ENCODE measurements at regions not wholly inside any gene's neighbourhood (a gene's known extent, or its start where the extent isn't known, plus 50 kb on each side); places are given as distances from the start of the nearest gene placed in this dataset.
"Not testable (repeated sequence)": the region's sequence is repeated elsewhere in the genome, so short reads cannot be mapped to it uniquely, and the experiment has no call there.

DNA sequence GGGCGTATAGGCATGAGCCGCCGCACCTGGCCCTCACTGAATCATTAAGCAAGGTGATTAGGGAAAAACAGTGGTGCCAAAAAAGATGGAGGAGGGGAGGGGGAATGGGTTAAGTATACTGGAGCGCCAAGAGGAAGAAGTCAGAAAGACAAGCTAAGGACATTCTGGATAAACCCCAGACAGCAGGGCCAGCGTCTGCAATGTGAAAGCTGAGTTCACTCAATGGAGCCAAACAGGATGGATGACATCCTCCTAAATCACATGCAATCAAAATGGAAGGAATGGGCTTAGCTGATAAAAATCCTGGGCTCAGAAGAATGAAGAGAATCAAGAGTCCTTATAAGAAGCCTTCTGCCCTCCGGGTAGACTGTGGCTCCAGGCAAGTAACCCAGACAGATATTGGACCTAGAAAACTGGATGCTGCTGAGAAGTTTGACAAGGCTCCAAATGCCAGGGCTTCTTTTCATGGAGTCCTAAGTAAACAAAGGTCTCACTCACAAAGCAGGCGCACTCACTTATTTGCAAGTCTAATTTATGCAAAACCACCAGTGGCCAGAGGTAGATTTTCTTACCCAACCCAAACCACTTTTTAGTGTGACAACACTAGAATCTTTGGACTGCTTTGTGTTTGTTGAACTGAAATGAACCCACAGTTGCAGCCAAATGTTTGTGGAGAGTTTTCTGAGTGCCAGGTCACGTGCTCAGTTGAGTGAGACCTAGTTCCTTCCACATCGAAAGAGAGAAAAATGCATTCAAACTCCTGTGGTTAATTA is 519.1 kb upstream of the AUTS2 start:
- H3K27me3 ChIP-seq (ENCODE audit: insufficient read depth, low read length): no peaks in the 10 kb centered on the region
- H3K36me3 ChIP-seq (ENCODE audit: insufficient read depth, low read length): no peaks in the 10 kb centered on the region
- no peaks in the 10 kb centered on the region for H3K9me3 ChIP-seq (ENCODE audit: low read length)
- H3K4me1 ChIP-seq (ENCODE audit: insufficient read depth, low read length): no peaks in the 10 kb centered on the region
- no peak overlapping the region for H3K4me3 ChIP-seq (ENCODE audit: low read length)
- no peak overlapping the region for H2AFZ ChIP-seq (ENCODE audit: low read depth, low read length)

DNA sequence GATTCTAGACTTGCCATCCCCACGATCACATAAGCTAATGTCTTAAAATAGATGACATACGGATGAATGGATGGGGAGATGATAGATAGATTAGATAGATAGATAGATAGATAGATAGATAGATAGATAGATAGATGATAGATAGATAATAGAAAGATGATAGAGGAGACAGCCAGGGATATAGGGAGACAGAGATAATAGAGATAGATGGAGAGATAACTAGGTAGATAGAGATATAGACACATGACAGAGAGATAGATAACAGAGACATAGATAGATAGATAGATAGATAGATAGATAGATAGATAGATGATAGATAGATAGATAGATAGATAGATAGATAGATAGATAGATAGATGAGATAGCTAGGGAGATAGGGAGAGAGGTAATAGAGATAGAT is 511.0 kb upstream of the AUTS2 start:
- not testable (repeated sequence) for H3K9me3 ChIP-seq (ENCODE audit: low read length); H3K27me3 ChIP-seq (ENCODE audit: insufficient read depth, low read length); H3K36me3 ChIP-seq (ENCODE audit: insufficient read depth, low read length); H3K4me1 ChIP-seq (ENCODE audit: insufficient read depth, low read length); H2AFZ ChIP-seq (ENCODE audit: low read depth, low read length); H3K4me3 ChIP-seq (ENCODE audit: low read length)

DNA sequence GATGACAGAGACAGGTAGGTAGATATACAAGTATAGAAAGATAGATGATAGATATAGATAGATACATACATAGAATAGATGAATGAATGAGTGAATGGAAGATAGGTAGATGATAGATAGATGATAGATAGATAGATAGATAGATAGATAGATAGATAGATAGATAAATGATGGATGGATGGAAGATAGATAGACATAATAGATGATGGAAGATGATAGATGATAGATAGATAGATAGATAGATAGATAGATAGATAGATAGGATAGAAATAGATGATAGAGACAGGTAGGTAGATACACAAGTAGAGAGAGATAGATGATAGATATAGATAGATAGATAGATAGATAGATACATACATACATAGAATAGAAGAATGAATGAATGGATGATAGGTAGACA is 510.1 kb upstream of the AUTS2 start:
- Histone ChIP-seq H2AFZ (ENCODE audit: low read depth, low read length) (no peak overlapping the region), H3K27me3 (ENCODE audit: insufficient read depth, low read length) (no peaks in the 10 kb centered on the region), H3K36me3 (ENCODE audit: insufficient read depth, low read length) (no peaks in the 10 kb centered on the region), H3K4me3 (ENCODE audit: low read length) (no peak overlapping the region), H3K9me3 (ENCODE audit: low read length) (no peaks in the 10 kb centered on the region), H3K4me1 (ENCODE audit: insufficient read depth, low read length) (no peaks in the 10 kb centered on the region)

DNA sequence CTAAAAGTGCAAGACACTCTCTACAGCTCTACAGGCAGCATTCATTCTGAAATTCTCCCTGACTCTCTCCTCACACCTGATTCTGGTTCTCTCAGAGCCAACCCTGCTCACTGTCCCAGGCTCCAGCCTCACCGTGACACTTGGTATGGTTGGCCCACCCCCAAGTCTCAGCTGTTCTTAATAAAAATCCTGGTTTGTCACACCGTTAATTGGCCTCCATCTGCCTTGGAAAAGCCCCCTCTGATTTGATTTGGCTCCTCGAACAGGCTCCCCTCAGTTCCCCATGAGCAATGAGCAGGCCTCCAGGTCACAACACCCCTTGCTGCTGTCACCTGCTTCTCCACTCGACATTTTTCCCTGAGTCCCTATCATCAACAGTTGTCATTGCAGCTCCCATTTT is 507.3 kb upstream of the AUTS2 start:
- Histone ChIP-seq H2AFZ (ENCODE audit: low read depth, low read length) (no peak overlapping the region), H3K36me3 (ENCODE audit: insufficient read depth, low read length) (no peaks in the 10 kb centered on the region), H3K4me1 (ENCODE audit: insufficient read depth, low read length) (no peaks in the 10 kb centered on the region), H3K4me3 (ENCODE audit: low read length) (no peak overlapping the region), H3K27me3 (ENCODE audit: insufficient read depth, low read length) (no peaks in the 10 kb centered on the region), H3K9me3 (ENCODE audit: low read length) (peaks cover 4% of the 10 kb centered on the region)

DNA sequence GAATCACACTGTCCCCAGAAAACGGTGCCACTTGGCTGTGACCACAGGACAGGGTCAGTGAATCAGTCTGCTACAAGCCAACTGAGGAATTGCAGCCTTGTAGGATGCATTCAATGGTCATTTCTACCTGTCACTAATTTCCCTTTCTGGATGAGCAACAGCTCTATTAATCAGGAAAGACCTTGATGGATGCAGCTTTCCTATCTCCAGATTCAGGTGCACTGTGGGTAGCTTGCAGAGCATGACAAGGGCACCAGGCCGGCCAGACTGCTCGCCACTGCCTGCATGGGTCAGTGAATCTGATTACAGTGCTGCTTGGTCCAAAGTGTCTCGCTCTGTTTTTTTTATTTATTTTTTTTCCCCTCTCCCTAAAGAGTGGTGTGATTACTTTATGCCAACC is 506.8 kb upstream of the AUTS2 start:
- Histone ChIP-seq H3K4me1 (ENCODE audit: insufficient read depth, low read length) (no peaks in the 10 kb centered on the region), H3K27me3 (ENCODE audit: insufficient read depth, low read length) (no peaks in the 10 kb centered on the region), H3K36me3 (ENCODE audit: insufficient read depth, low read length) (no peaks in the 10 kb centered on the region), H3K4me3 (ENCODE audit: low read length) (no peak overlapping the region), H2AFZ (ENCODE audit: low read depth, low read length) (no peak overlapping the region), H3K9me3 (ENCODE audit: low read length) (peaks cover 4% of the 10 kb centered on the region)

DNA sequence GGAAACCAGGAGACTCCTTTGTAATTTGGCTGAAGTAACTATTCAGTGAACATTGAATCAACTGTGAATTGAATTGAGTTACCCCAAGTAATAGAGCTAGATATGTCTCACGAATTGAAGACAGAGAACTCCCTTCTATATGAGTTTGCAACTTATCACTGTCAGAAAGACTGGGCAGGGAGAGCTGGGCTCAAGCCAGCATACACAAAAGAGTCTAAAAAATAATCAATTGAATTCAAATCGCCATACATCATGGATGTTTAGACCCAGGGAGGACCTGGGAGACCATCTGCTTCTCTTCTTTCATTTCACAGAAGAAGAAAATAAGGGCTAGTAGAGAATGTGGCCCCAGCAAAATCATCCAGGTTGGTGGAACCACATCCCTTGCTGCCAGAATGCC is 503.1 kb upstream of the AUTS2 start:
- H3K4me1 ChIP-seq (ENCODE audit: insufficient read depth, low read length): no peaks in the 10 kb centered on the region
- peaks cover 4% of the 10 kb centered on the region for H3K9me3 ChIP-seq (ENCODE audit: low read length)
- H3K4me3 ChIP-seq (ENCODE audit: low read length): no peak overlapping the region

DNA sequence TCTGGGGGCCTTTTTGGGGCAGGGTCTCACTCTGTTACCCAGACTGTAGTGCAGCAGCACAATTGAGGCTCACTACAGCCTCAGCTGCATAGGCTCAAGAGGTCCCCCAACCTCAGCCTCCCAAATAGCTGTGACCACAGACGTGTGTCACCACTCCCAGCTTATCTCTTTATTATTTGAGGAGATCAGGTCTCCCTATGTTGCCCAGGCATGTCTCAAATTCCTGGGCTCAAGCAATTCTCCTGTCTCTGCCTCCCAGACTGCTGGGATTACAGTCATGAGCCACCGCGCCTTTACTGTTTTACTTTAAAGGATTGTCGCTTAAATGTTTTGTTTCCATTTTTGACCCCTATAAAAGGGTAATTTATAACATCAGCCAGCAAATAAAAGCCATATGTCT is 502.6 kb upstream of the AUTS2 start:
- no peaks in the 10 kb centered on the region for H3K36me3 ChIP-seq (ENCODE audit: insufficient read depth, low read length)
- H3K9me3 ChIP-seq (ENCODE audit: low read length): peaks cover 4% of the 10 kb centered on the region
- no peaks in the 10 kb centered on the region for H3K4me1 ChIP-seq (ENCODE audit: insufficient read depth, low read length)
- no peak overlapping the region for H2AFZ ChIP-seq (ENCODE audit: low read depth, low read length)
- H3K27me3 ChIP-seq (ENCODE audit: insufficient read depth, low read length): no peaks in the 10 kb centered on the region
- H3K4me3 ChIP-seq (ENCODE audit: low read length): no peak overlapping the region

More for the DNA sequence above, 503.1 kb upstream of the AUTS2 start:
- Histone ChIP-seq H2AFZ (ENCODE audit: low read depth, low read length) (no peak overlapping the region), H3K36me3 (ENCODE audit: insufficient read depth, low read length) (no peaks in the 10 kb centered on the region), H3K27me3 (ENCODE audit: insufficient read depth, low read length) (no peaks in the 10 kb centered on the region)

DNA sequence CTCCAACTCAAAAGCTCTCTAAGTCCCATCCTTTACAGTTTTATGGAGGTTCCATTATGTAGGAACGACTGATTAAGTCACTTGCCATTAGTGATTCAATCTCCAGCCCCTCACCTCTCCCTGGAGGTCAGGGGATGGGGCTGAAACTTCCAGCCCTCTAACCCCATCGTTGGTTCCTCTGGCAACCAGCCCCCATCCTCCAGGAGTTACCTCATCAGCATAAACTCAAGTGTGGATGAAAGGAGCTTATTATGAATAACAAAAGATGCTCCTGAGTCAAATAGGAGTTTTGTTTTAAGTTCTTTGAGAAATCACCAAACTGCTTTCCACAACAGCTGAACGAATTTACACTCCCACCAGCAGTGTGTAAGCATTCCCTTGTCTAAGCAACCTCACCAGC is 494.3 kb upstream of the AUTS2 start:
- Histone ChIP-seq H3K27me3 (ENCODE audit: insufficient read depth, low read length) (no peaks in the 10 kb centered on the region), H3K9me3 (ENCODE audit: low read length) (no peaks in the 10 kb centered on the region), H3K36me3 (ENCODE audit: insufficient read depth, low read length) (no peaks in the 10 kb centered on the region), H3K4me3 (ENCODE audit: low read length) (no peak overlapping the region), H3K4me1 (ENCODE audit: insufficient read depth, low read length) (no peaks in the 10 kb centered on the region), H2AFZ (ENCODE audit: low read depth, low read length) (no peak overlapping the region)

DNA sequence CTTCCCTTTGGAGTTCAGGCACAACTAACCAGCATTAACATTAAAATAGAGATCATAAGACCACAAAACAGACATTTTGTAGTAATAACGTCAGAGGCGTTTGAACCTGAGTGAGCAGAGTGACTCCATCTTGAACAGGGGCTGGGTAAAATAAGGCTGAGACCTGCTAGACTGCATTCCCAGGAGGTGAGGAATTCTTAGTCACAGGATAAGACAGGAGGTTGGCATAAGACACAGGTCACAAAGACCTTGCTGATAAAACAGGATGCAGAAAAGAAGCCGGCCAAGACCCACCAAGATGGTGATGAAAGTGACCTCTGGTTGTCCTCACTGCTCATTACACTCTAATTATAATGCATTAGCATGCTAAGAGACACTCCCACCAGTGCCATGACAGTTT is 493.2 kb upstream of the AUTS2 start:
- Histone ChIP-seq H3K9me3 (ENCODE audit: low read length) (no peaks in the 10 kb centered on the region), H3K4me1 (ENCODE audit: insufficient read depth, low read length) (no peaks in the 10 kb centered on the region), H2AFZ (ENCODE audit: low read depth, low read length) (no peak overlapping the region), H3K27me3 (ENCODE audit: insufficient read depth, low read length) (no peaks in the 10 kb centered on the region), H3K36me3 (ENCODE audit: insufficient read depth, low read length) (no peaks in the 10 kb centered on the region), H3K4me3 (ENCODE audit: low read length) (no peak overlapping the region)

DNA sequence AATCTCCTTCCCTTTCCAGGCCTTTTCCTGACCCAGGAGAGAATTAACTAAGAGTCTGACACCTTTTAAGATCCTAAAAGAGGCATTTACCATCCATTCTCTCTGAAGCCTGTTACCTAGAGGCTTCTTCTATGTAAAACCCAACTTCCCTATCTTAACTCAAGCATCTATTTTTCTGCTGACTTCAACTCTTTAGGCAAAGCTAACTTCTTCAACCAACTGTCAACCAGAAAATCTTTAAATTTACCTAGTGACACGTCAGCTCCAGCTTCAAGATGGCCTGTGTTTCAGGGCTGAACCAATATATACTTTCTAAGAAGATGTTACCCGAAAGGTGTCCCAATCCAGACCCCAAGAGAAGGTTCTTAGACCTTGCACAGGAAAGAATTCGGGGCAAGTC is 492.3 kb upstream of the AUTS2 start:
- H3K36me3 ChIP-seq (ENCODE audit: insufficient read depth, low read length): no peaks in the 10 kb centered on the region
- no peak overlapping the region for H3K4me3 ChIP-seq (ENCODE audit: low read length)
- no peak overlapping the region for H2AFZ ChIP-seq (ENCODE audit: low read depth, low read length)
- H3K9me3 ChIP-seq (ENCODE audit: low read length): no peaks in the 10 kb centered on the region
- H3K27me3 ChIP-seq (ENCODE audit: insufficient read depth, low read length): no peaks in the 10 kb centered on the region
- no peaks in the 10 kb centered on the region for H3K4me1 ChIP-seq (ENCODE audit: insufficient read depth, low read length)

DNA sequence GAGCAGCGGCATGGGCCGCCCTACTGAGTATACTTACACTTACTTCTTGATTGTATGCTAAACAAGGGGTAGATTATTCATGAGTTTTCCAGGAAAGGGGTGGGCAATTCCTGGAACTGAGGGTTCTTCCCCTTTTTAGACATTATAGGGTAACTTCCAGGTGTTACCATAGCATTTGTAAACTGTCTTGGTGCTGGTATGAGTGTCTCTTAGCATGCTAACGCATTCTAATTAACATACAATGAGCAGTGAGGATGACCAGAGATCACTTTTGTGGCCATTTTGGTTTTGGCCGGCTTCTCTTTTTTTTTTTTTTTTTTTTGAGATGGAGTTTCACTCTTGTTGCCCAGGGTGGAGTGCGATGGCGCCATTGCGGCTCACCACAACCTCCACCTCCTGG is 491.8 kb upstream of the AUTS2 start:
- not testable (repeated sequence) for H3K4me1 ChIP-seq (ENCODE audit: insufficient read depth, low read length); H3K27me3 ChIP-seq (ENCODE audit: insufficient read depth, low read length); H3K36me3 ChIP-seq (ENCODE audit: insufficient read depth, low read length); H3K9me3 ChIP-seq (ENCODE audit: low read length); H3K4me3 ChIP-seq (ENCODE audit: low read length); H2AFZ ChIP-seq (ENCODE audit: low read depth, low read length)

DNA sequence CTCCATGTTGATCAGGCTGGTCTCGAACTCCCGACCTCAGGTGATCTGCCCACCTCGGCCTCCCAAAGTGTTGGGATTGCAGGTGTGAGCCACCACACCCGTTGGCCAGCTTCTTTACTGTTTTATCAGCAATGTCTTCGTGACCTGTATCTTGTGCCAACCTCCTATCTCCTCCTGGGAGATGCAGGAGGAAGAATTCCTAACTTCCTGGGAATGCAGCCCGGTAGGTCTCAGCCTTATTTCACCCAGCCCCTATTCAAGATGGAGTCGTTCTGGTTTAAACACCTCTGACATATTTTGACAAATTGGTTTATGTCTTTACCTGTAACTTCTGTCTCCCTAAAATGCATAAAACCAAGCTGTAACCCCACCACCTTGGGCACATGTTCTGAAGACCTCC is 491.3 kb upstream of the AUTS2 start:
- H3K36me3 ChIP-seq (ENCODE audit: insufficient read depth, low read length); H3K4me3 ChIP-seq (ENCODE audit: low read length); H3K4me1 ChIP-seq (ENCODE audit: insufficient read depth, low read length); H3K9me3 ChIP-seq (ENCODE audit: low read length); H3K27me3 ChIP-seq (ENCODE audit: insufficient read depth, low read length); H2AFZ ChIP-seq (ENCODE audit: low read depth, low read length): not testable (repeated sequence)

DNA sequence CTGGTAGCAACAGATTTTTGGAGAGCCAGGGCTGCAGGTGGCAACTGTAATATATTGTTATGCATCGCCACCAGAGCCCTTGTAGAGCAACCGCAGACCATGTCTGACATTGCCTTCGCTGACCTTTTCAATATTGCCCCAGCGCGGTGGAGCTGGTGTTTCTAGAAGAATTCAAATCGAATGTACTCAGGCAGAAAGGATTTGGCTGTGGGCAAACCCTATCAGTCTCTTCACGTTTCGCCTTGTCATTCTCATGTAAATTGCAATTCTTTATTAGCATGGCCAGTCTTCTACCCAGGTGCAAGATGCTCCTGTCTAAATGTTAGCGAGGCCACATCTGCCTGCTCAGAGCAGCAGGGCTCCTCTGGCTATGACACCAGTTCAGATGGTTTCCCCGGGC is 490.2 kb upstream of the AUTS2 start:
- Histone ChIP-seq H3K4me1 (ENCODE audit: insufficient read depth, low read length) (no peaks in the 10 kb centered on the region), H2AFZ (ENCODE audit: low read depth, low read length) (no peak overlapping the region), H3K27me3 (ENCODE audit: insufficient read depth, low read length) (no peaks in the 10 kb centered on the region)

DNA sequence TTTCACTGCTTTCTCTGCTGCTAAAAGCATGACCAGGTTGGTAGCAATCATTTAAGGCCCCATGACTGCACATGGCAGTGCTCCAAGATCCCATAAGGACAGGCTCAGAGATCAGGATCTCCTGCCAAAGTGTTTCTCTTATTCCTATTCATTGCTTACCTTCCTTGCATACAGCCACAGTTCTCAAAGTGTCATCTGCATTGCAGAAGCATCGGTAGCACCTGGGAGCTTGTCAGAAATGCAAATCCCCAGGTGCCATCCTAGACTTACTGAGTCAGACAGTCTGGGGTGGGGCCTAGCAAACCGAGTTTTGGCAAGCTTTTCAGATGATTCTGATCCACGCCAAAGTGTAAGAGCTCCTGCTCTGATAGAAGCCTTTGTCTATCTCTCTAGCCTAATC is 489.0 kb upstream of the AUTS2 start:
- Histone ChIP-seq H3K9me3 (ENCODE audit: low read length) (no peaks in the 10 kb centered on the region), H3K36me3 (ENCODE audit: insufficient read depth, low read length) (no peaks in the 10 kb centered on the region), H3K27me3 (ENCODE audit: insufficient read depth, low read length) (no peaks in the 10 kb centered on the region)

More for the DNA sequence above, 490.2 kb upstream of the AUTS2 start:
- no peaks in the 10 kb centered on the region for H3K9me3 ChIP-seq (ENCODE audit: low read length)
- H3K36me3 ChIP-seq (ENCODE audit: insufficient read depth, low read length): no peaks in the 10 kb centered on the region
- H3K4me3 ChIP-seq (ENCODE audit: low read length): no peak overlapping the region

More for the DNA sequence above, 489.0 kb upstream of the AUTS2 start:
- Histone ChIP-seq H2AFZ (ENCODE audit: low read depth, low read length) (no peak overlapping the region), H3K4me3 (ENCODE audit: low read length) (no peak overlapping the region), H3K4me1 (ENCODE audit: insufficient read depth, low read length) (no peaks in the 10 kb centered on the region)
